ES-I3 (cell line): ENCODE measurements at regions not wholly inside any gene's neighbourhood (a gene's known extent, or its start where the extent isn't known, plus 50 kb on each side); places are given as distances from the start of the nearest gene placed in this dataset.

ENCODE experiments used
- H3K36me3 ChIP-seq: 2 replicates; pipeline ENCODE4 v1.6.1; 2013; ENCODE audit warnings: mild to moderate bottlenecking, low read length, control low read depth, moderate library complexity; ENCODE audit not compliant: insufficient read depth
- H3K4me1 ChIP-seq: 2 replicates; pipeline ENCODE4 v1.6.1; 2013; ENCODE audit warnings: mild to moderate bottlenecking, control low read depth, low read length; ENCODE audit not compliant: insufficient read depth
- H3K9ac ChIP-seq: 2 replicates; pipeline ENCODE4 v1.6.1; 2013; ENCODE audit warnings: low read depth, mild to moderate bottlenecking, low read length, moderate library complexity
- H3K9me3 ChIP-seq: 2 replicates; pipeline ENCODE4 v1.6.1; 2013; ENCODE audit warnings: mild to moderate bottlenecking, low read length, moderate library complexity; ENCODE audit not compliant: control insufficient read depth, insufficient read depth

DNA sequence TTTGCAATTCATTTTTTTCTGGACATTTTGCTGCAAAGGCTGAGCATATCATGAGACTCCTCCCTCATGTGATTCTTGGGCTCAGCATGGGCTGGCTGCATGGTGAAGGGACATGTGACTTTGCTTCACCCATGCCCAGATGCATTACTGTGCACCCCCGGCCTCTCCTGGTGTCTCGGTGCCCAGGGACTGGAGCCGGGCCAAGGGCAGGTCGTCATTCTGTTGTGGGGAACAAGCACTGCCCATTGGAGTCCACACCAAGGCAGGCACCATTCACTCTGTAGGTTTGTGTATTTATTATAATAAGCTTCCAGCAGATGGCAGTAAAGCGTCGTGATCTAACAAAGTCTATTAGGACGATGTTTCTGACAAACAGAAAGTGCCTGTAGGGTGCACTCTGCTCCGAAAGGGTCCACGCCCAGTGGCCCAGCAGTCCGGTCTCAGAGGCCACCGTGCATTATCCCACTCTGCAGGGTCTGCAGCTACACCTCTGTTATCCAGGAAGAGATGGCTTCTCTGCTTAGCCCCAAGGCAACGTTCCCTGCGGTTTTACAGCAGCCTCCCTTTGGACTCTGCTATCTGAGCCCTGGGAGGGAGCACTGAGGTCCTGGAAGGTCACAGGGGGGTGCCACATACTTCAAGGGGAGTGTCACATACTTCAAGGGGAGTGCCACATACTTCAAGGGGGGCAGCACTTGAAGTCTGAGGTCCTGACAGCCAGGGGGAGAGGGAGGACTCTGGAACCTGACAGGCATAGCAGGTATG is 219.6 kb downstream of the TSN start:
- Histone ChIP-seq H3K4me1 (peaks cover 17% of the 10 kb centered on the region), H3K9me3 (no peaks in the 10 kb centered on the region), H3K9ac (peak overlapping the region; percentile 11; the same call in 1 of the 2 replicates), H3K36me3 (no peaks in the 10 kb centered on the region)

DNA sequence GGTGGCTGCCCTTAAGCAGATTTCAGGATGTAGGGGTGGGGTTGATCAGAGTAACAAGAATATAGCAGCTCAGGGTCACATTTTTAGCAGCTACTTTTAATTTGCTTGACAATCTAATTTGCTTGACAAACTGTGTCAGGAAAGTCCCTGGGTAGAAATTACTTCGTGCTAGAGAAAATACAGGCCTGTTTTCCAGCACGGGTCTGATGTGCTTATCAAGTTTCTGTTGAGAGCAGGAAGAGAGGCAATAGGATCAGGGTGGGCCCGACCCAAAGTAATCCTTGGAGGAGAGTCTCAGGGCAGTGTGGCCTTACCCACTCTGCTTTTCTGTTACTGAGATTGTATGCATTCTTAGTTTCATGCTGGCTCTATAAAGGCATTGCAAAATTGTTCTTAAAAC is 221.5 kb downstream of the TSN start:
- no peaks in the 10 kb centered on the region for H3K9me3 ChIP-seq
- no peak overlapping the region for H3K9ac ChIP-seq
- H3K4me1 ChIP-seq, result peaks cover 17% of the 10 kb centered on the region
- no peaks in the 10 kb centered on the region for H3K36me3 ChIP-seq

GRCh38 chr2:121977326-121977725 is 221.9 kb downstream of the TSN start:
- Histone ChIP-seq H3K9ac (no peak overlapping the region), H3K9me3 (no peaks in the 10 kb centered on the region), H3K4me1 (peaks cover 17% of the 10 kb centered on the region), H3K36me3 (no peaks in the 10 kb centered on the region)

- Histone ChIP-seq H3K9ac (no peak overlapping the region), H3K4me1 (no peaks in the 10 kb centered on the region), H3K9me3 (0 out of 2 replicates have a peak, but pooled peaks cover 6% of the 10 kb centered on the region), H3K36me3 (no peaks in the 10 kb centered on the region)
Observed at GRCh38 chr2:121992700-121993099, 237.2 kb downstream of the TSN start.

DNA sequence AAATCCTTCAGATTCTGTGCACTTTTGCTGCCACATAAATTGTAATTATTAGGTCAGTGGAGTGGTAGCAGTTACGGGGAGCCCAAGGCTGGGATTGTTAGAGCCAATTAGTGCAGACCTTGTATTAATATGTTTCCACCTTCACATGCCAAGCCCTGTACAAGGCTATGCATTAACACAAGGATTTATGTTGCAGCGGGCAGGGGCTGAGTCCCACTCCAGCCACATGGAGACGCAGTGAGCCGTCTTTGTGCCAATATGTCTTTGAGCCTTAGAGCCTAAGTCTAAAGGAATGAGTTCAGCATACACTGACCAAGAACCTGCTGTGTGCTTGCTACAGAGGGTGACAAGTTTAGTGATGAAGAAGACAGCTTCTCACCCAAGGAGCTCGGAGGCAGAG is 238.2 kb downstream of the TSN start:
- no peak overlapping the region for H3K9ac ChIP-seq
- H3K36me3 ChIP-seq, result no peaks in the 10 kb centered on the region
- no peaks in the 10 kb centered on the region for H3K4me1 ChIP-seq
- 0 out of 2 replicates have a peak, but pooled peaks cover 3% of the 10 kb centered on the region for H3K9me3 ChIP-seq

- no peak overlapping the region for H3K9ac ChIP-seq
- no peaks in the 10 kb centered on the region for H3K4me1 ChIP-seq
- no peaks in the 10 kb centered on the region for H3K9me3 ChIP-seq
- no peaks in the 10 kb centered on the region for H3K36me3 ChIP-seq
Observed at GRCh38 chr2:121994238-121995206, 239.1 kb downstream of the TSN start.

- H3K9me3 ChIP-seq, result no peaks in the 10 kb centered on the region
- H3K36me3 ChIP-seq, result no peaks in the 10 kb centered on the region
- H3K4me1 ChIP-seq, result no peaks in the 10 kb centered on the region
- H3K9ac ChIP-seq, result no peak overlapping the region
Observed at GRCh38 chr2:121998751-121999150, 243.3 kb downstream of the TSN start.

- Histone ChIP-seq H3K9me3 (no peaks in the 10 kb centered on the region), H3K9ac (no peak overlapping the region), H3K4me1 (no peaks in the 10 kb centered on the region), H3K36me3 (no peaks in the 10 kb centered on the region)
Observed at GRCh38 chr2:121999264-121999663, 243.8 kb downstream of the TSN start.

GRCh38 chr2:122000556-122001340 is 245.3 kb downstream of the TSN start:
- no peaks in the 10 kb centered on the region for H3K36me3 ChIP-seq
- no peak overlapping the region for H3K9ac ChIP-seq
- no peaks in the 10 kb centered on the region for H3K4me1 ChIP-seq
- no peaks in the 10 kb centered on the region for H3K9me3 ChIP-seq

GRCh38 chr2:122001441-122001874 is 246.0 kb downstream of the TSN start:
- no peaks in the 10 kb centered on the region for H3K36me3 ChIP-seq
- H3K9ac ChIP-seq, result no peak overlapping the region
- H3K4me1 ChIP-seq, result no peaks in the 10 kb centered on the region
- no peaks in the 10 kb centered on the region for H3K9me3 ChIP-seq

GRCh38 chr2:122003196-122003940 is 247.9 kb downstream of the TSN start:
- Histone ChIP-seq H3K9ac (no peak overlapping the region), H3K4me1 (peaks cover 7% of the 10 kb centered on the region; the same call in 1 of the 2 replicates), H3K9me3 (no peaks in the 10 kb centered on the region)

GRCh38 chr2:122007126-122007525 is 251.7 kb downstream of the TSN start:
- Histone ChIP-seq H3K9ac (no peak overlapping the region), H3K4me1 (peaks cover 10% of the 10 kb centered on the region; the same call in 1 of the 2 replicates), H3K9me3 (no peaks in the 10 kb centered on the region), H3K36me3 (no peaks in the 10 kb centered on the region)

More at GRCh38 chr2:122003196-122003940, 247.9 kb downstream of the TSN start:
- H3K36me3 ChIP-seq, result no peaks in the 10 kb centered on the region

GRCh38 chr2:122007577-122007976 is 252.1 kb downstream of the TSN start:
- Histone ChIP-seq H3K4me1 (peaks cover 10% of the 10 kb centered on the region; the same call in 1 of the 2 replicates), H3K9me3 (no peaks in the 10 kb centered on the region), H3K36me3 (no peaks in the 10 kb centered on the region), H3K9ac (no peak overlapping the region)
